Mesenteric fat pad (tissue), 1 donor: ENCODE measurements at regions not wholly inside any gene's neighbourhood (a gene's known extent, or its start where the extent isn't known, plus 50 kb on each side); places are given as distances from the start of the nearest gene placed in this dataset. TPM values are rescaled to one million over a fixed set of nuclear protein-coding genes. Genes with fewer than 3 reads are reported as not detected.

Experiments used
- microRNA-seq: library from miRNA; unstranded; fragments of <30 nt; microRNA quantifications from one replicate; pipeline ENCODE4 v1.2.0, GENCODE V29; 2020; ENCODE audit warnings: borderline number of aligned reads
- donor health status: DM: yes; HTN: yes; CAD: no.

Small RNA genes lying in the stretch of these regions (microRNA-seq; reads per million reads assigned to microRNA genes)
- gene MIR2113 = not detected
